ENCODE measurements at regions not wholly inside any gene's neighbourhood (a gene's known extent, or its start where the extent isn't known, plus 50 kb on each side); places are given as distances from the start of the nearest gene placed in this dataset.

- no peaks in the 10 kb centered on the region for H3K27me3 ChIP-seq
- no peaks in the 10 kb centered on the region for H3K9me3 ChIP-seq (ENCODE audit: low read depth)
- no peak for TF ChIP-seq EZH2 (IDR thresholded peaks at IDR 0.05)
- no peak for TF ChIP-seq CTCF (IDR thresholded peaks at IDR 0.05)
- no peak for TF ChIP-seq EZH2phosphoT487 (IDR thresholded peaks at IDR 0.05)
- H4K20me1 ChIP-seq (ENCODE audit: low read depth), result no peaks in the 10 kb centered on the region
- H3K4me3 ChIP-seq, result peak overlapping the region; percentile 67
- H2AFZ ChIP-seq (replicated peaks), result no peak overlapping the region
- Mint-ChIP-seq H3K27me3 (ENCODE audit: insufficient read depth, low read depth) (peaks cover 19% of the 10 kb centered on the region), H3K36me3 (no peaks in the 10 kb centered on the region), H3K4me3 (peak overlapping the region; percentile 84), H3K4me1 (peaks cover 46% of the 10 kb centered on the region), H3K9me3 (peaks cover 8% of the 10 kb centered on the region), H3K27ac (no peak overlapping the region)
- DNase-seq (ENCODE audit: low spot score), result peak; percentile 52
- H3K79me2 ChIP-seq (ENCODE audit: low read depth), result peaks cover 29% of the 10 kb centered on the region
- H3K36me3 ChIP-seq, result no peaks in the 10 kb centered on the region
- H3K4me1 ChIP-seq, result peaks cover 64% of the 10 kb centered on the region
- H3K27ac ChIP-seq, result peak overlapping the region; percentile 94
- peaks cover 65% of the 10 kb centered on the region for H3F3A ChIP-seq (ENCODE audit: low read depth)
- H3K4me2 ChIP-seq, result peak overlapping the region; percentile 87
- no peak overlapping the region for H3K9ac ChIP-seq
Observed at GRCh38 chr13:94966422-94966955, 254.1 kb upstream of the SOX21 start.

GRCh38 chr13:94959626-94960025, 247.3 kb upstream of the SOX21 start:
- Histone ChIP-seq H4K20me1 (ENCODE audit: low read depth) (no peaks in the 10 kb centered on the region), H2AFZ (replicated peaks) (peak overlapping the region; percentile 77), H3K36me3 (no peaks in the 10 kb centered on the region), H3K4me1 (peaks cover 44% of the 10 kb centered on the region), H3K4me2 (no peak overlapping the region), H3K27me3 (no peaks in the 10 kb centered on the region), H3K27ac (no peak overlapping the region), H3F3A (ENCODE audit: low read depth) (peaks cover 34% of the 10 kb centered on the region), H3K9me3 (ENCODE audit: low read depth) (no peaks in the 10 kb centered on the region), H3K9ac (no peak overlapping the region), H3K4me3 (no peak overlapping the region), H3K79me2 (ENCODE audit: low read depth) (no peaks in the 10 kb centered on the region)
- DNase-seq (ENCODE audit: low spot score), result no peak
- peak overlapping the region; percentile 76 for H3K27ac Mint-ChIP-seq
- H3K9me3 Mint-ChIP-seq, result peaks cover 5% of the 10 kb centered on the region
- no peaks in the 10 kb centered on the region for H3K36me3 Mint-ChIP-seq
- peaks cover 2% of the 10 kb centered on the region for H3K27me3 Mint-ChIP-seq (ENCODE audit: insufficient read depth, low read depth)
- H3K4me3 Mint-ChIP-seq, result no peak overlapping the region
- H3K4me1 Mint-ChIP-seq, result peaks cover 30% of the 10 kb centered on the region
- TF ChIP-seq CTCF (IDR thresholded peaks at IDR 0.05) (no peak), EZH2 (IDR thresholded peaks at IDR 0.05) (no peak), EZH2phosphoT487 (IDR thresholded peaks at IDR 0.05) (no peak)

GRCh38 chr13:94956417-94957110, 244.2 kb upstream of the SOX21 start:
- Mint-ChIP-seq H3K36me3 (no peaks in the 10 kb centered on the region), H3K4me1 (peaks cover 15% of the 10 kb centered on the region), H3K27me3 (ENCODE audit: insufficient read depth, low read depth) (peaks cover 4% of the 10 kb centered on the region), H3K27ac (no peak overlapping the region), H3K4me3 (no peak overlapping the region), H3K9me3 (peaks cover 6% of the 10 kb centered on the region)
- Histone ChIP-seq H2AFZ (replicated peaks) (peak overlapping the region; percentile 46), H3K79me2 (ENCODE audit: low read depth) (no peaks in the 10 kb centered on the region), H3K4me2 (no peak overlapping the region), H3K36me3 (no peaks in the 10 kb centered on the region), H3K9ac (no peak overlapping the region), H4K20me1 (ENCODE audit: low read depth) (no peaks in the 10 kb centered on the region), H3K27ac (peak overlapping the region; percentile 31), H3F3A (ENCODE audit: low read depth) (peaks cover 18% of the 10 kb centered on the region), H3K4me3 (no peak overlapping the region), H3K27me3 (no peaks in the 10 kb centered on the region), H3K9me3 (ENCODE audit: low read depth) (no peaks in the 10 kb centered on the region), H3K4me1 (peaks cover 25% of the 10 kb centered on the region)
- DNase-seq (ENCODE audit: low spot score), result no peak
- no peak for TF ChIP-seq CTCF (IDR thresholded peaks at IDR 0.05)
- TF ChIP-seq EZH2 (IDR thresholded peaks at IDR 0.05), result no peak
- TF ChIP-seq EZH2phosphoT487 (IDR thresholded peaks at IDR 0.05), result no peak

Data from neural progenitor cell (in vitro differentiated cells).